ENCODE measurements at regions not wholly inside any gene's neighbourhood (a gene's known extent, or its start where the extent isn't known, plus 50 kb on each side); places are given as distances from the start of the nearest gene placed in this dataset.
A peak's percentile ranks its signal among the peaks of the same experiment; 100 is the strongest.

- FAIRE-seq (no peak), DNase-seq (no peak)
- H3K9ac ChIP-seq (ENCODE audit: low read length in 3 of 3), result no peak overlapping the region
- H3K4me3 ChIP-seq (ENCODE audit: low read length in 3 of 3), result no peak overlapping the region
- no peak overlapping the region for H3K27ac ChIP-seq (ENCODE audit: low read depth in 2 of 2, low read length in 2 of 2)
- no peaks in the 10 kb centered on the region for H3K9me3 ChIP-seq (ENCODE audit: control insufficient read depth in 2 of 3, insufficient read depth in 1 of 3, low read length in 3 of 3)
- no peaks in the 10 kb centered on the region for H3K36me3 ChIP-seq (ENCODE audit: control insufficient read depth in 2 of 3, insufficient read depth in 3 of 3, low read length in 3 of 3)
- intact Hi-C loops (cut with DNase I), result no loop called here
- no peak for TF ChIP-seq CTCF (IDR thresholded peaks at IDR 0.05; ENCODE audit: borderline replicate concordance, extremely low read depth, insufficient read depth)
- no peaks in the 10 kb centered on the region for H3K27me3 ChIP-seq (ENCODE audit: control insufficient read depth, insufficient read depth, low read length)
- no peaks in the 10 kb centered on the region for H3K4me1 ChIP-seq (ENCODE audit: control insufficient read depth in 2 of 3, insufficient read depth in 2 of 3, low read depth in 1 of 3, low read length in 3 of 3)
Observed at GRCh38 chr20:56840716-56841261, 211.7 kb downstream of the TFAP2C start.

- Histone ChIP-seq H3K27me3 (ENCODE audit: control insufficient read depth, insufficient read depth, low read length) (no peaks in the 10 kb centered on the region), H3K27ac (ENCODE audit: low read depth in 2 of 2, low read length in 2 of 2) (no peak overlapping the region), H3K4me3 (ENCODE audit: low read length in 3 of 3) (no peak overlapping the region), H3K4me1 (ENCODE audit: control insufficient read depth in 2 of 3, insufficient read depth in 2 of 3, low read depth in 1 of 3, low read length in 3 of 3) (no peaks in the 10 kb centered on the region), H3K9ac (ENCODE audit: low read length in 3 of 3) (no peak overlapping the region), H3K36me3 (ENCODE audit: control insufficient read depth in 2 of 3, insufficient read depth in 3 of 3, low read length in 3 of 3) (no peaks in the 10 kb centered on the region), H3K9me3 (ENCODE audit: control insufficient read depth in 2 of 3, insufficient read depth in 1 of 3, low read length in 3 of 3) (no peaks in the 10 kb centered on the region)
- intact Hi-C loops (cut with DNase I), result no loop called here
- FAIRE-seq, result no peak
- no peak for TF ChIP-seq CTCF (IDR thresholded peaks at IDR 0.05; ENCODE audit: borderline replicate concordance, extremely low read depth, insufficient read depth)
- peak in 2 of 5 donors; percentile 29 to 32 for DNase-seq
Observed at GRCh38 chr20:56841346-56841908, 212.3 kb downstream of the TFAP2C start.

GRCh38 chr20:56842056-56842455 lies 212.9 kb downstream of the TFAP2C start:
- no peak overlapping the region for H3K4me3 ChIP-seq (ENCODE audit: low read length in 3 of 3)
- no peak overlapping the region for H3K9ac ChIP-seq (ENCODE audit: low read length in 3 of 3)
- DNase-seq (no peak), FAIRE-seq (no peak)
- H3K9me3 ChIP-seq (ENCODE audit: control insufficient read depth in 2 of 3, insufficient read depth in 1 of 3, low read length in 3 of 3), result no peaks in the 10 kb centered on the region
- no peaks in the 10 kb centered on the region for H3K36me3 ChIP-seq (ENCODE audit: control insufficient read depth in 2 of 3, insufficient read depth in 3 of 3, low read length in 3 of 3)
- H3K4me1 ChIP-seq (ENCODE audit: control insufficient read depth in 2 of 3, insufficient read depth in 2 of 3, low read depth in 1 of 3, low read length in 3 of 3), result no peaks in the 10 kb centered on the region
- intact Hi-C loops (cut with DNase I), result no loop called here
- no peaks in the 10 kb centered on the region for H3K27me3 ChIP-seq (ENCODE audit: control insufficient read depth, insufficient read depth, low read length)
- no peak for TF ChIP-seq CTCF (IDR thresholded peaks at IDR 0.05; ENCODE audit: borderline replicate concordance, extremely low read depth, insufficient read depth)
- no peak overlapping the region for H3K27ac ChIP-seq (ENCODE audit: low read depth in 2 of 2, low read length in 2 of 2)

GRCh38 chr20:56843386-56843785 lies 214.3 kb downstream of the TFAP2C start:
- intact Hi-C loops (cut with DNase I), result no loop called here
- Histone ChIP-seq H3K27me3 (ENCODE audit: control insufficient read depth, insufficient read depth, low read length) (no peaks in the 10 kb centered on the region), H3K27ac (ENCODE audit: low read depth in 2 of 2, low read length in 2 of 2) (no peak overlapping the region)

More at GRCh38 chr20:56843386-56843785, 214.3 kb downstream of the TFAP2C start:
- FAIRE-seq, result no peak
- H3K9ac ChIP-seq (ENCODE audit: low read length in 3 of 3), result no peak overlapping the region
- no peaks in the 10 kb centered on the region for H3K36me3 ChIP-seq (ENCODE audit: control insufficient read depth in 2 of 3, insufficient read depth in 3 of 3, low read length in 3 of 3)
- no peaks in the 10 kb centered on the region for H3K9me3 ChIP-seq (ENCODE audit: control insufficient read depth in 2 of 3, insufficient read depth in 1 of 3, low read length in 3 of 3)
- H3K4me1 ChIP-seq (ENCODE audit: control insufficient read depth in 2 of 3, insufficient read depth in 2 of 3, low read depth in 1 of 3, low read length in 3 of 3), result no peaks in the 10 kb centered on the region
- no peak for DNase-seq
- no peak for TF ChIP-seq CTCF (IDR thresholded peaks at IDR 0.05; ENCODE audit: borderline replicate concordance, extremely low read depth, insufficient read depth)
- no peak overlapping the region for H3K4me3 ChIP-seq (ENCODE audit: low read length in 3 of 3)

Measured in kidney (tissue), 13 donors.